ENCODE measurements at regions not wholly inside any gene's neighbourhood (a gene's known extent, or its start where the extent isn't known, plus 50 kb on each side); places are given as distances from the start of the nearest gene placed in this dataset.

DNA sequence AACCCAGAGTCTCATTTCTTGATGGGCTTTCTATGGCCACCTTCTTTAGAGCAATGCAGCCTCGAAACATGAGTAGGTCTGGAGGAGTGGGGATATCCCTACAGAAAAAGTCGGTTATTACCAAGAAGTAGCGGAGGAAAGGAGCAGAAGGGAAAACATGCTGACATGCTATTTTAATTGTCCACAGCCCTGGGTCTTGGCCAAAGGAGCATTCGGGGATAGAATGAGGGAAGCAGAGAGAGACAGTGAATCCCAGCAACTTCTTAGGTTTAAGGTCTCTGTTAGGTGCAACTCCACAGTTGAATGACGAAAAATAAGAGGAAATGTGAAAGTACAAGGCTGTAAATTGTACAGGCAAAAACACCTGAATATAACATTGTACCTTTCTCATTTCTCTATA is 506.7 kb upstream of the CDH18 start:
- H3K4me1 ChIP-seq (ENCODE audit: insufficient read depth, low read length), result no peaks in the 10 kb centered on the region
- H3K9me3 ChIP-seq (ENCODE audit: insufficient read depth, low read length, severe bottlenecking), result no peaks in the 10 kb centered on the region
- no peaks in the 10 kb centered on the region for H3K27me3 ChIP-seq (ENCODE audit: insufficient read depth, low read length, poor library complexity)
- DNase-seq (no peak), ATAC-seq (ENCODE audit: insufficient read depth, low read depth) (no peak)
- H3K9ac ChIP-seq (ENCODE audit: low read depth, low read length), result no peak overlapping the region
- TF ChIP-seq EZH2 (IDR thresholded peaks at IDR 0.05; ENCODE audit: borderline replicate concordance, low read depth, low read length, severe bottlenecking), result no peak
- TF ChIP-seq, protein P1, sequence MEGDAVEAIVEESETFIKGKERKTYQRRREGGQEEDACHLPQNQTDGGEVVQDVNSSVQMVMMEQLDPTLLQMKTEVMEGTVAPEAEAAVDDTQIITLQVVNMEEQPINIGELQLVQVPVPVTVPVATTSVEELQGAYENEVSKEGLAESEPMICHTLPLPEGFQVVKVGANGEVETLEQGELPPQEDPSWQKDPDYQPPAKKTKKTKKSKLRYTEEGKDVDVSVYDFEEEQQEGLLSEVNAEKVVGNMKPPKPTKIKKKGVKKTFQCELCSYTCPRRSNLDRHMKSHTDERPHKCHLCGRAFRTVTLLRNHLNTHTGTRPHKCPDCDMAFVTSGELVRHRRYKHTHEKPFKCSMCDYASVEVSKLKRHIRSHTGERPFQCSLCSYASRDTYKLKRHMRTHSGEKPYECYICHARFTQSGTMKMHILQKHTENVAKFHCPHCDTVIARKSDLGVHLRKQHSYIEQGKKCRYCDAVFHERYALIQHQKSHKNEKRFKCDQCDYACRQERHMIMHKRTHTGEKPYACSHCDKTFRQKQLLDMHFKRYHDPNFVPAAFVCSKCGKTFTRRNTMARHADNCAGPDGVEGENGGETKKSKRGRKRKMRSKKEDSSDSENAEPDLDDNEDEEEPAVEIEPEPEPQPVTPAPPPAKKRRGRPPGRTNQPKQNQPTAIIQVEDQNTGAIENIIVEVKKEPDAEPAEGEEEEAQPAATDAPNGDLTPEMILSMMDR (IDR thresholded peaks at IDR 0.05; ENCODE audit: borderline replicate concordance, extremely low read depth, low read length, poor library complexity, severe bottlenecking), result no peak
- H2AFZ ChIP-seq (ENCODE audit: low read depth, low read length), result no peak overlapping the region
- no peak overlapping the region for H3K4me3 ChIP-seq (ENCODE audit: low read depth in 1 of 2, low read length in 2 of 2)
- no peaks in the 10 kb centered on the region for H3K79me2 ChIP-seq (ENCODE audit: insufficient read depth, low read length)
- no peak overlapping the region for H3K4me2 ChIP-seq (ENCODE audit: insufficient read depth, low read length)
- H3K27ac ChIP-seq (ENCODE audit: low read length), result no peak overlapping the region
- H3K36me3 ChIP-seq (ENCODE audit: insufficient read depth, low read length), result no peaks in the 10 kb centered on the region
- no peaks in the 10 kb centered on the region for H4K20me1 ChIP-seq (ENCODE audit: insufficient read depth, low read length)

DNA sequence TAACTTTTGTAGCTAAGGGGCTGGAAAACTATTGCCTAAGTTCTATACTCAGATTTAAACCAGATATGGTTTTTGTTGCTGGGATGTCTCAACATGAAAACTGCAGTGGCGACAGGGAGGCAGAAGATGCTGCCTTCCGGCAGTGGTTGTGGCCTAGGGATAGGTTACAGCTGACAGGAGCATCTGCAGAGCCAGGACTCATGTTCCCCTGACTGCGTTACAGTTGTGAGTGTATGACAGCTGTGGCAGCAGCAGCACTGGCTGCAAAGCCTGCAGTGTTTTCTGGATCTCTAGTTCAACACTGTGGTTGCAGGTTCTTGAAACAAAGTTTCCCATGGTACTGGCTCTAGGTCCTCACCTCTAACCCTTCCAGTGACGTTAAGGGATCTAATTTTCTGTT is 498.8 kb upstream of the CDH18 start:
- no peak overlapping the region for H3K4me3 ChIP-seq (ENCODE audit: low read depth in 1 of 2, low read length in 2 of 2)
- ATAC-seq (ENCODE audit: insufficient read depth, low read depth) (no peak), DNase-seq (no peak)
- no peak overlapping the region for H2AFZ ChIP-seq (ENCODE audit: low read depth, low read length)
- H3K27ac ChIP-seq (ENCODE audit: low read length), result no peak overlapping the region
- no peaks in the 10 kb centered on the region for H3K79me2 ChIP-seq (ENCODE audit: insufficient read depth, low read length)
- H3K27me3 ChIP-seq (ENCODE audit: insufficient read depth, low read length, poor library complexity), result no peaks in the 10 kb centered on the region
- no peaks in the 10 kb centered on the region for H3K4me1 ChIP-seq (ENCODE audit: insufficient read depth, low read length)
- no peaks in the 10 kb centered on the region for H3K36me3 ChIP-seq (ENCODE audit: insufficient read depth, low read length)
- H3K4me2 ChIP-seq (ENCODE audit: insufficient read depth, low read length), result no peak overlapping the region
- no peaks in the 10 kb centered on the region for H3K9me3 ChIP-seq (ENCODE audit: insufficient read depth, low read length, severe bottlenecking)
- no peak overlapping the region for H3K9ac ChIP-seq (ENCODE audit: low read depth, low read length)
- no peaks in the 10 kb centered on the region for H4K20me1 ChIP-seq (ENCODE audit: insufficient read depth, low read length)
- TF ChIP-seq, protein P1 (IDR thresholded peaks at IDR 0.05; ENCODE audit: borderline replicate concordance, extremely low read depth, low read length, poor library complexity, severe bottlenecking), result no peak
- no peak for TF ChIP-seq EZH2 (IDR thresholded peaks at IDR 0.05; ENCODE audit: borderline replicate concordance, low read depth, low read length, severe bottlenecking)

DNA sequence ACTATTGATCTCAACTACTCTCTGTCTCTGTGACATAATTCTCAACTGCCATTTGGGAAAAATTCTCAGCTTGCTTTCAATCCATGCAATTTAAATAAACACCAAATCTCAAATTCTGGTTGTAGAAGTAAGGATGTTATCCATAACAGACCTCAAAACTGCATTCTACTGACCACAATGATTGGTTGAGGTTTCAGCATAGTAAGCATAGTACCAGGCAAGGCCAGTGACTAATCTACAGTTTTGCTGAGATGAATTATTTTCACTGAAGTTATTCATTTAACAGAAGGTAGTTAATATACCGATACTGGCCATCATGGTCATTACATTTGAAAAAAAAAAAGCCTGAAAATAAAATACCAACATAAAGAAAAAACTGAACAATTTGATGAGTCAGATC is 488.0 kb upstream of the CDH18 start:
- Histone ChIP-seq H3K4me2 (ENCODE audit: insufficient read depth, low read length) (no peak overlapping the region), H3K27me3 (ENCODE audit: insufficient read depth, low read length, poor library complexity) (no peaks in the 10 kb centered on the region), H3K36me3 (ENCODE audit: insufficient read depth, low read length) (no peaks in the 10 kb centered on the region), H4K20me1 (ENCODE audit: insufficient read depth, low read length) (no peaks in the 10 kb centered on the region), H3K9ac (ENCODE audit: low read depth, low read length) (no peak overlapping the region), H3K4me3 (ENCODE audit: low read depth in 1 of 2, low read length in 2 of 2) (no peak overlapping the region), H3K79me2 (ENCODE audit: insufficient read depth, low read length) (no peaks in the 10 kb centered on the region), H3K27ac (ENCODE audit: low read length) (no peak overlapping the region), H2AFZ (ENCODE audit: low read depth, low read length) (no peak overlapping the region), H3K4me1 (ENCODE audit: insufficient read depth, low read length) (no peaks in the 10 kb centered on the region), H3K9me3 (ENCODE audit: insufficient read depth, low read length, severe bottlenecking) (no peaks in the 10 kb centered on the region)
- DNase-seq, result no peak
- no peak for ATAC-seq (ENCODE audit: insufficient read depth, low read depth)
- no peak for TF ChIP-seq EZH2 (IDR thresholded peaks at IDR 0.05; ENCODE audit: borderline replicate concordance, low read depth, low read length, severe bottlenecking)
- TF ChIP-seq, protein P1 (IDR thresholded peaks at IDR 0.05; ENCODE audit: borderline replicate concordance, extremely low read depth, low read length, poor library complexity, severe bottlenecking), result no peak

DNA sequence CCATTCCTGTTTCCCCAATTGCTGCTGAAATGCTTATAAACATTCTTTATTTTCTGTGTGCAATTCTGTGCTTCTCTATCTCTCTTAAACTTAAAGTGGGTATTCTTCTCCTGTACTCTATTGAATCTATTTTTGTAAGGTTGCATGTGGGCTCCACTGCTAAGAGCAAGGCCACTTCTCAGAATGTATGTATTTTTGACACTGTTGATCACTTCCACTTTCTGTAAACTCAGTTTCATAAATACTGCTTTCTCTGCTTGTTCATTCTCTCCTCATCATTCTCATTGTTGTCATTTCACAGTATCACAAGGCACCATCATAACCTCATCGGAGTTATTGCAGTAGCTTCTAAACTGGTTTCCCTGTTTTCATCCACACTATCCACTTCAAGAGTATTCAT is 483.0 kb upstream of the CDH18 start:
- no peak overlapping the region for H3K9ac ChIP-seq (ENCODE audit: low read depth, low read length)
- H3K27ac ChIP-seq (ENCODE audit: low read length), result no peak overlapping the region
- ATAC-seq (ENCODE audit: insufficient read depth, low read depth) (no peak), DNase-seq (no peak)
- no peaks in the 10 kb centered on the region for H3K9me3 ChIP-seq (ENCODE audit: insufficient read depth, low read length, severe bottlenecking)
- H3K4me3 ChIP-seq (ENCODE audit: low read depth in 1 of 2, low read length in 2 of 2), result no peak overlapping the region
- H3K36me3 ChIP-seq (ENCODE audit: insufficient read depth, low read length), result no peaks in the 10 kb centered on the region
- H3K79me2 ChIP-seq (ENCODE audit: insufficient read depth, low read length), result no peaks in the 10 kb centered on the region
- no peak for TF ChIP-seq EZH2 (IDR thresholded peaks at IDR 0.05; ENCODE audit: borderline replicate concordance, low read depth, low read length, severe bottlenecking)
- TF ChIP-seq, protein P1 (IDR thresholded peaks at IDR 0.05; ENCODE audit: borderline replicate concordance, extremely low read depth, low read length, poor library complexity, severe bottlenecking), result no peak
- no peaks in the 10 kb centered on the region for H3K27me3 ChIP-seq (ENCODE audit: insufficient read depth, low read length, poor library complexity)
- H3K4me2 ChIP-seq (ENCODE audit: insufficient read depth, low read length), result no peak overlapping the region
- no peaks in the 10 kb centered on the region for H3K4me1 ChIP-seq (ENCODE audit: insufficient read depth, low read length)
- H2AFZ ChIP-seq (ENCODE audit: low read depth, low read length), result no peak overlapping the region
- no peaks in the 10 kb centered on the region for H4K20me1 ChIP-seq (ENCODE audit: insufficient read depth, low read length)

Data from DND-41 (cell line).